OCI-LY1 (cell line): ENCODE measurements at regions not wholly inside any gene's neighbourhood (a gene's known extent, or its start where the extent isn't known, plus 50 kb on each side); places are given as distances from the start of the nearest gene placed in this dataset.

ENCODE experiments used
- CTCF ChIP-seq: fragments of 200-600 bp; sonication (generic), shearing (Covaris generic); IDR thresholded peaks from 2 replicates; pipeline ENCODE4 v1.5.1; 2017; ENCODE audit warnings: mild to moderate bottlenecking, antibody characterized with exemption, low read length, moderate library complexity, mixed read lengths
- EZH2 ChIP-seq: fragments of 200-600 bp; sonication (generic), shearing (Covaris generic); IDR thresholded peaks from 2 replicates; pipeline ENCODE4 v1.8.0; 2017; ENCODE audit warnings: borderline replicate concordance, mixed run types, mild to moderate bottlenecking, antibody characterized with exemption, low read length, moderate library complexity, mixed read lengths

- TF ChIP-seq CTCF, result no peak
- TF ChIP-seq EZH2, result no peak
Measured at GRCh38 chr3:159872374-159873109, 116.1 kb upstream of the IL12A start.
